Retinal pigment epithelial cell (primary cell): ENCODE measurements at regions not wholly inside any gene's neighbourhood (a gene's known extent, or its start where the extent isn't known, plus 50 kb on each side); places are given as distances from the start of the nearest gene placed in this dataset.

Source experiments
- DNase-seq: peaks from one replicate; pipeline ENCODE4 v3.0.0-alpha.2; 2010; ENCODE audit warnings: low read depth
- H3K4me3 ChIP-seq: 2 replicates; pipeline ENCODE4 v1.5.1; 2011; ENCODE audit warnings: mild to moderate bottlenecking, low read length, control low read depth, moderate library complexity
- TF ChIP-seq, protein P1 (sequence below): conservative IDR thresholded peaks from 2 replicates; pipeline ENCODE4 v1.5.1; 2011; ENCODE audit warnings: low read depth, low read length, control low read depth, inconsistent platforms

DNA sequence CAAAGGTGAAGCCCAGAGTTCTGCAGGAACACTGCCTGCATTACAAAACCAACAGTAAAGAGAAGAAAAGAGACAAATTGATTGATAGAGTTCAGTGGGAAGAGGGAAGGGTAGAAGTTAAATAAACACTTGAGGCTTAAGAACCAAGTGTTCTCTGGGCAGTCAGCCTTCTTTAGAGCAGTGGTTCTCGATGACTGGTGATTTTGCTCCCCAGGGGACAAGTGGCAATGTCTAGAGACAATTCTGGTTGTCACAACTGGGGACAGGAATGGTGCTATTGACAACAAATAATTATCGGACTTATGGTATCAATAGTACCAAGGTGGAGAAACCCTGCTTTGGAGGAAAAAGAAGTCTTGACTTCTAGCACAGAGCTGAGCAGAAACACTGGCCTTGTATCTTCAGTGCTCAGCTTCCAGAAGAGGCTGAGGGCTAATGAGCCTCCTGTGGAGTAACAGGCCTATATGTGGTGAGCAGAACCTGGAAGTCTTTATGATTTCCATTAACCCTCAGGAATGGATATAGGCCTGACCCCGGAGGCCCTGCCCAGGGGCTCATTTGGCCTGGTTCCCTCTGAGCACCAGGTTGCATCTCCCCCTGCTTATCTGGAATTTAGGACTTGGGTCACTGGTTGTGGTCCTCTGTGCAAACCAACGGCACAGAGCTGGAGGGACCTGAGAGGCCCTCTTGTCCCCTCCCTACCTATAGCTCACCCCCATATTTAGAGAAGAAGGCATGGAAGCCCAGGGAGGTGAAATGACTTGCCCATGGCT is 204.6 kb upstream of the PWP1 start:
- TF ChIP-seq, protein P1, sequence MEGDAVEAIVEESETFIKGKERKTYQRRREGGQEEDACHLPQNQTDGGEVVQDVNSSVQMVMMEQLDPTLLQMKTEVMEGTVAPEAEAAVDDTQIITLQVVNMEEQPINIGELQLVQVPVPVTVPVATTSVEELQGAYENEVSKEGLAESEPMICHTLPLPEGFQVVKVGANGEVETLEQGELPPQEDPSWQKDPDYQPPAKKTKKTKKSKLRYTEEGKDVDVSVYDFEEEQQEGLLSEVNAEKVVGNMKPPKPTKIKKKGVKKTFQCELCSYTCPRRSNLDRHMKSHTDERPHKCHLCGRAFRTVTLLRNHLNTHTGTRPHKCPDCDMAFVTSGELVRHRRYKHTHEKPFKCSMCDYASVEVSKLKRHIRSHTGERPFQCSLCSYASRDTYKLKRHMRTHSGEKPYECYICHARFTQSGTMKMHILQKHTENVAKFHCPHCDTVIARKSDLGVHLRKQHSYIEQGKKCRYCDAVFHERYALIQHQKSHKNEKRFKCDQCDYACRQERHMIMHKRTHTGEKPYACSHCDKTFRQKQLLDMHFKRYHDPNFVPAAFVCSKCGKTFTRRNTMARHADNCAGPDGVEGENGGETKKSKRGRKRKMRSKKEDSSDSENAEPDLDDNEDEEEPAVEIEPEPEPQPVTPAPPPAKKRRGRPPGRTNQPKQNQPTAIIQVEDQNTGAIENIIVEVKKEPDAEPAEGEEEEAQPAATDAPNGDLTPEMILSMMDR, result no peak
- no peak for DNase-seq
- no peak overlapping the region for H3K4me3 ChIP-seq

DNA sequence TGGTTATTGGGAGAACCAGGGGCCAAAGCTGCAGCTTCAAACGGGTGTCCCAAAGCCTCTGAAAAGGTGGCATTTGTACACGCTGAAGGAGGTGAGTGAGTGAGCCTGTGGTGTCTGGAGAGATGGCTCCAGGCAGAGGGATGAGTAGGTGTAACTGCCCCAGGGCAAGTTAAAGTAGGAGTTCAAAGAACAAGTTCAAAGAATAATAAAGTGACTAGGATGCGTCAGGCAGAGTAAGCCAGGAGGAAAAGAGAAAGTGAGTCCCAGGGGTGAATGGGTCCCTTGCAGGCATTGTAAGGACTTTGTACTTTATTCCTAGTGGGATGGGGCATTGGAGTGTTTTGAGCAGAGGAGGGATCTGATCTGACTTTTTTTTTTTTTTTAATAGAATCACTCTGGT is 201.4 kb upstream of the PWP1 start:
- no peak for DNase-seq
- no peak overlapping the region for H3K4me3 ChIP-seq
- TF ChIP-seq, protein P1, result no peak

DNA sequence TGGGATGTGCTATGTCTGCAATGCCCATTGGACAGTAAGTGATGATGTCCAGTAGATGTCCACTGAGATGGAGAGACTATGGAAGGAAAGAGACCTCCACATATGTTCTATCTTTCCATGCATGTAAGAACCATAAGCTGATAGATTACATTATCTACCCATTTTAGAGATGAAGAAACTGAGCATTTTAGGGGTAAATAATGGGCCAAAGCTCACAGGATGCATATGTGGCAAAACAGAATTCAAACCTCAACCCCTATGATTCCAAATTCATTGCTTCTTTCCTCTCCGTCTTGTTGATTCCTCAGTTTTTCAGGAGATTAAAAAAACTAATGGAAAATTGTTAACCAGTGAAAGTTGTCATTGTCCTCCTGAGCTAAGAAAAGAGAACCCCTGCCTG is 200.7 kb upstream of the PWP1 start:
- H3K4me3 ChIP-seq, result no peak overlapping the region
- DNase-seq, result no peak
- TF ChIP-seq, protein P1, result no peak

DNA sequence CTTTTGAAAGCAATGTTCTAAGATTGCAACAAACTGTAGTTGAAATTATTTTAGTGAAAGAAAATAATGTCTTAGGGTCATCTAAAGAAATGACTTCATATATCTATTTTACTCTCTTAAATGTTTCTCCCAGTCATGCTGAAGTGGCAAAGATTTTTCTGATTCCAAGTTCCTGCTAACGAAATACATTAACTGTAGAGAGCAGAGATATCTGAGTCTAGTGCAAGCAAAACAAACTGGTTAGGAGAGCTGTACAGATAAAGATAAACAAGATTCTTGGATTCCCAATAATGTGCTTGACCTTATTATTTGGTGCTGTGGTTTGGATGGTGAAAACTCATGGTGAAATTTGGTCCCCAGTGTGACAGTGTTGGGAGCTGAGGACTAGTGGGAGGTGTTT is 199.9 kb upstream of the PWP1 start:
- no peak for DNase-seq
- no peak overlapping the region for H3K4me3 ChIP-seq
- TF ChIP-seq, protein P1, result no peak

DNA sequence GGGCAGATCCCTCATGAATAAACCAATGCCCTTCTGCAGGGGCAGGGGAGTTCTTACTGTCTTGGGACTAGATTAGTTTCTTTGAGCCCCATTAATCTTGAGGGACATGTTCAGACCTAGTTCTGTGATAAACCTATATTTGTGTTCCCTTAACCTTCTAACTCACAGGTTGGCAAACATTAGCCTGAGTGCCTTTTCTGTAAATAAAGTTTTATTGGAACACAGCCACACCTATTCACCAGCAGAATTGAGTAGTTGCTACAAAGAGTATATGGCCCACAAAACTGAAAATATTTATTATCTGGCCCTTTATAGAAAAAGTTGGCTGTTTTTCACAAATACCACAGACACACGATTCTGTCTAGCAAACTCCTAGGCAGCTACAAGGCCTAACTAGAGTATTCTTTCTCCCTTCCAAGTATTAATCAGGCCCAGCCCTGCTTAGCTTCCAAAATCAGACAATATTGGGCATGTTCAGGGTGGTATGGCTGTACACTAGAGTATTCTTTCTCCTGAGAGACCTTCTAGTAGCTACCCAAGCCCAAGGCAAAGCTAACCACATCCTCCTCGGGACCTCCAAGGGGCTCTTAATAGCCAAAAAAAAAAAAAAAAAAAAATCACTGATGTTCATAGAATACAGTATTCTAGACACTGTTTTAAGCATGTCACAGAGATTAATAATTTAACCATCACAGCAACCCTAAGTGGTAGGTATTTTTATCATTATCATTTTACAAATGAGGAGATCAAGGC is 199.3 kb upstream of the PWP1 start:
- H3K4me3 ChIP-seq, result no peak overlapping the region
- DNase-seq, result no peak
- TF ChIP-seq, protein P1, result no peak

DNA sequence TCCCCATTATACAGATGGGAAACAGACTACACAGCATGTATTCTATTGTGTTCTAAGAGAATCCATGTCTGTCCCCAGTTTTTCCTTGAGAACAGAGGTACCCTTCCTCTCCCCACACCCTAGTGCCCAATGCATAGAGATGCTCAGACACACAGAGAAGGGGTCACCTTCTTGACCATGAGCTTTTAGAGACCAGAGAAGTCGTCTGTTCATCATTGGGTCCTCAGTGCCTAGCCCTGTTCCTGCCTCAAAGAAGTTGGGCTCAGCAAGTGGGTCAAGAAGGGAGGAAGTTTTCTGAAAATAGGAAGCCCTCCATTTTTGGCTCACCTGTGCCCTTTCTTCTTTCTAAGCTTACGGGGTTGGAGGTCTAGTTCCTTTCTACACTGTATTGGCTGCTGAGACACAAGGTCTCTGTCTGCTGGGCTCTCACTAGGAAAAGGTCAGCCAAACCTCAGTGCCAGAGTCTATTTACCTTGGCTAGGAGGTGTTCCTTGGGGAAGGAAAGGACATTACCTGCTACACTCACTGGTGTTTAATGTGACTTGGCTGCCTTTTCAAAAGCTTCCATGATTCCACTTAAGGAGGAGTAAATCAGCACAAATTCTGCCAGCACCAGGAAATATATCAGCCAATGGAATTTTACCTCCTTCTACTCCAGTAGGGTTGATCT is 198.5 kb upstream of the PWP1 start:
- TF ChIP-seq, protein P1, result no peak
- no peak for DNase-seq
- H3K4me3 ChIP-seq, result no peak overlapping the region
